OCI-M2 (cell line): ENCODE measurements at regions not wholly inside any gene's neighbourhood (a gene's known extent, or its start where the extent isn't known, plus 50 kb on each side); places are given as distances from the start of the nearest gene placed in this dataset.

Experiments
- DNase-seq: peaks from one replicate; lab custom pipeline; 2025; ENCODE audit not compliant: unreplicated experiment; lab: John Stamatoyannopoulos, UW

DNA sequence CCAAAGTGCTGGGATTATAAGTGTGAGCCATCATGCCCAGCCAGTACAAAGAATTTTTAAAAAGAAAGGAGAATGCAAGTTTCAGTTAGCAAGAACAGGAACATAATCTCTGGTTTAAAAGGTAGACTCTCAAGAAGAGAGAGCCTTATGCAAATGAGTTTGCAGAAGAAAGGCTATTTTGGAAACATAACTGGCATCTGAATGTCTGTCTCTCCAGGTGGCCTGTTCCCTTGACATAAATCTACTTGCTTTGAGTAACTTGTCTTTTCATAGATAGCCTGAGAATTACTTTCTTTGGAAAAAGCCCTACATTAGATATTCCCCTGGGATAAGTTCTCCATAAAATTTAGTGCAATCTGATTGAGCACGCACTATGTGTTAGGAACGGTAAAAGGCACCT, 109.6 kb downstream of the ICOS start:
- DNase-seq: no peak

DNA sequence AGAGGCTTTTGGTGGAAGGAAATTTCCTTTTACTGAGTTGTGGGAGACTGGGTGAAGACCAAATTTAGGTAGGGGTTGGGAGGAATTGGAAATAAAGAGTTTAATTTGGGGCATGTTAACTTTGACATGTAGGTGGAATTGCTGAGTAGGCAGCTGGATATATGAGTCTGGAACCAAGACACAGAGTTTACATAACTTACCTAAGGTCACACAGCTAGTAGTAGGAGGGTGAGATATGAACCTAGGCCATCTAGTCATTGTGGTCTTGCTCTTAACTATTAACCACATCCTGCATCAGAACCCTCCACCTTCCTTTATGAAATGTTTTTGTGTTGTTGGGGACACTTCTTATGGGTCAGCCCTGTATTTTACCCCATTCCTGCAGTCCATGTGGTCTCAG, 113.1 kb downstream of the ICOS start:
- no peak for DNase-seq

DNA sequence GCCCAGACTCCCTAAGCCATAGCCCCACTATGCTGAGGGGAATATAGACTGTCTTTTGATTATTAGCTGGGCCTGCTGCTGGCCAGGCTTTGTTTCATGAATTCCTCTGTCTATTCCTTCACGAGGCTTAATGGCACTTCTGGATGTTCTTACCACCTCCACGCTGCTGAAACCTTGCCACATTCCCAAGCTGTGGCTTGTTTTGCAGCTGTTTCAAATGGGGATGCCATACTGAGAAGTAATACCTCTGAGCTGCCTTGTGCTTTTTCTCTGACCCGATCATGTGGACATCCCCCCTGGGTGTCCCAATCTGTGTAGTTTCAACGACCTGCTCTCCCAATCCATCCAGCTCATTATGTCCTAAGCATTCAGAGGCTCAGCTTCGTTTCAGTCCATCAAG, 114.1 kb downstream of the ICOS start:
- no peak for DNase-seq

DNA sequence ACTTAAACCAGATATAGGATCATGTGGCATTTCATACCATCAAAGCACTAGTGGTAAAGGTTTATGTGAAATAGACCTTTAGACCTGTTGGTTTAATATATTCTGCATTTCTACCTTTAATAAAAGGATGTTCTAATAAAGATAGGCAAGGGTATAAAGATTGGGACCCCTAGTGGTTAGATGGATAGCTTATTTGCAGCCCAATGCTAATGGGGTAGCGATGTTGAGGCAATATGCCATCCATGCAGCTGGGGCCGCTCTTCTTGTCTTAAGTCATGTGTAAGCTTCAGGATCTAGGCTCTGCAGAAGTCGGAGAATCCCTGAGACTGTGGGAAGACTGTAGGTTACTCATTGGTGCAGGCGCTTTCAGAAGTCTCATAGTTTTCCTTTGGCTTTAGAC, 114.9 kb downstream of the ICOS start:
- DNase-seq: no peak

DNA sequence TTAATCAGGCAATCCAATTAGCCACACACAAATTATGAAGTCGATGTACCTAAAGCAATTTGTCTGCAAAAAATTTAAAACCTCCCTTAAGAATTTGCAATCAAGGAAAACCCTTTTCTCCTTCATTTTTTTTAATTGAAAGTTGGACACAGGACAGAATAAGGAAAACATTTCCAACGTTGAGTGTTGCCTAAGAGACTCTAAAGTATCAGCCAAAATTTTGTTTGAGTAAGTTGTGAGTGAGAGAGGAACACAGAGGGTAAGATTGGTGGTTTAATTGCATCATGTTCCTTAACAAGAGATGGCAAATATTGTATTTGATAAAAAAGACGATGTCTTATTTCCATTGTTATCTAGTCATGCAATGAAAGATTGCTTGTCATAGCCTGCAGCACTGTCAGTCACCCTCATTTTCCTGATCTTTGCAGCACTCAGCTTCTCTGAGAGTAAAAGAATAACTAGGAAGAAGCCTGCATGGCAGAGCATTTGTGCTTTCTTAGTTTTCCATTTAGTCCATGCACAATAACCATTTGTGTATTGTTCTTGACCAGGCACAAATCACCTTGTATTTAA, 115.5 kb downstream of the ICOS start:
- DNase-seq: no peak

DNA sequence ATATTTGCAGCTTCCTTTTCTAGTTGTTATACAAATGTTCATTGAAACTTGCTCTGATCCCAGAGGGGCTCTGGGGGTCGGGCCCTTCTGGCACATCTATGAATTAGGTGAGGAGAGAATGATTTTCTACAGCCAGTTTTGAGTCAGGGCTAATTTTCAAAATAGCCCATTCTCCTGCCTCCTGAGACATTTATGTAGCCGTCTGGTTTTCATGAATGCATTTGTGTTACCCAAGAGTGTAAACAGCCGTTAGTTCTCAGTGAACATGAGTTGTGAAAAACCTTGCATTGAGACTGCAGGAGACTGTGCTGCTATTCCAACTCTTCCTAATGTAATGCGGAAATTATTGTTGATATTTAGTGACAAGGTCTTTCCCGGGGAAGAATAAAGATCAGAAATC, 122.5 kb downstream of the ICOS start:
- DNase-seq: no peak

DNA sequence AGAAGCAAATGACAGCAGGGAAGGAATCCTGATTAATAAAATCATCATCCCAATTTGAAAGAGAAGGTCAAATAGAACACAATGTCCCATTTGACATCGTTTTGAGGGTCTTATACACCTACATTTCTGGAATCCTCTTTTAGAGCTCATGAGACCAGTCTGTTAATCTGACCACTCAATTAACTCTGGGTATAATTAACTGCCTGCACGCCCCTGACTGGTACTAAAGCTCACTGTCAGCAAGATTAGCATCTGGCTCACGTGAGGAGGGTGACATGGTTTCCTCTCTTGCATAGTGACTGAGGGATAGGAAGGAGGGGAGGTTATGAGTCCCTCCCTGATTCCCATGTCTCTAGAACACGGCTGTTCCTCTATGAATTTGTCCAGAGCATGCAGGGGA, 124.3 kb downstream of the ICOS start:
- DNase-seq: no peak

DNA sequence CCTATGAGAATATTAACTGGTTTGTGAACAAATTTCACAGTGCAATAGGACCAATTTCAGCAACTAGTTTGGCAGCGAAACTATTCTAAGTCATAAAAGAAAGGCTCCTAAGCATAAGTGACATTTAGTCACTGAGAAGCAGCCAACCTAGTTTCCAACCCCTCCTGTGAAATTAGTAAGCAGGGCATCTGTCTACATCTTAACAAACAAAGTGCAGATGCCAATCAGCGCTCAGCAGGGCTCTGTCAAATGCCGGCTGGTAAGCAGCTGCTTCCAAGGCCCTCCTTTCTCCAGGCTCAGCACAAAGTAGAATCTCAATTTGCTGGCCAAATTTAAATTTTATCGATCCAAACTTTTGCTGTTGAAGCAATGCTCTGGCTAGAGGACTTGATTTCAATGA, 124.7 kb downstream of the ICOS start:
- no peak for DNase-seq

DNA sequence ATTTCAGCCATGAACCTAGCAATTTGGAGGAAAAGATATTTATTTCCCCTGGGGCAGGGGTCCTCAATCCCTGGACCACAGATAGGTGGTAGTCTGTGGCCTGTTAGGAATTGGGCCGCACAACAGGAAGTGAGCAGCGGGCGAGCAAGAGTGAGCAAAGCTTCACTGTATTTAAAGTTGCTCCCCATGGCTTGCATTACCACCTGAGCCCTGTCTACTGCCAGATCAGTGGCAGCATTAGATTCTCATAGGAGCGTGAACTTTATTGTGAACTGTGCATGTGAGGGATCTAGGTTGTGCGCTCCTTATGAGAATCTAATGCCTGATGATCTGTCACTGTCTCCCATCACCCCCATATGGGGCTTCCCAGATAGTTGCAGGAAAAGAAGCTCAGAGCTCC, 127.6 kb downstream of the ICOS start:
- no peak for DNase-seq

DNA sequence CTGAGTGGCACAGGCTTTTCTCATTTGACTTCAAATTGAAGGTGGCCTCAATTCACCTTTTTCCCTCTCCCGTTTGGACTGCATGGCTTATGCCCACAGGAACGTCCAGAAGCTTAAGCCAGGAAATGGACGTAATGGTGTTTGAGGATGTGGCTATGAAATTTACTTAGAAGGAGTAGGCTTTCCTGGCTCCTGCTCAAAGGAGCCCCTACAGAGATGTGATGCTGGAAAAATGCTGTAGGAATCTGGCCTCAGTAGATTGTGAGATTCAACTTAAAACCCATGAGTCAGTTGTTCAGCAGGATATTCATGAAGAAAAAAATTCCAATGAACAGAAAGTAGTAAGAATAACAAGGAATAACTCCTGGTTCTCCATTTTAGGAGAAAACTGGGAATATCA, 129.0 kb downstream of the ICOS start:
- DNase-seq: no peak

DNA sequence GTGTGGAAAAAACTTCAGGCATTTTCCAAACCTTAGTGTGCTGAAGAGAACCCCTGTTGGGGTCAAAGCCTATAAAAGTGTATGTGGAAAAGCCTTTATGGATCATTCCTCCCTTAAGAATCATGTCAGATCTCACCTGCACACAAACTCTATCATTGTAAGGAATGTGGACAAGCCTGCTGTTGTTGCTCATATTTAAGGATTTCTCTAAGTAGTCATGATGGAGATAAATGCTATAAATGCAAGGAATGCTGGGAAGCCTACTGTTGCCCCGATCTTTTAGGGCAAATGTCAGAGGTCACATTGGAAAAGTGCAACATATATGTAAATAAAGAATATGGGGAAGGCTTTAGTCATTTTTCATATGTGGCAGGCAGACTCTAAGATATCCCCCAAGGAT, 129.5 kb downstream of the ICOS start:
- DNase-seq: no peak

DNA sequence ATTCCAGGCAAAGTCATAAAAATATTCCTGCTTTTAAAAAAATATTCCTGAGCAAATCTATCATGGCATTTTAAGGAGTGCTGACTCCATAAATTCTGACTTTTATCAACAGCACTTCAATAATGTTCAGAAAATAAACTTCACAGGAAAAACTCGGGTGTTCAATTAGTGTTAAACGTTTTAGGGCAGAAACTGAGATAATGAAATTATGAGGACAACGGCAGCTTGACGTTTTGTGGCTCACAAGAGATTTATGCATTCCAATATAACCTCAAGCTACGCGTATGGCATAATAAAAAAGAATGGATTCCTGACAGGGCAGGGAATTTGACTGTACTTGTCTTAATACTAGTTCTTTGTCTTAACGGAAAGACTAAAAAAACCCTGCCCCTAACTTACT, 133.2 kb downstream of the ICOS start:
- no peak for DNase-seq

DNA sequence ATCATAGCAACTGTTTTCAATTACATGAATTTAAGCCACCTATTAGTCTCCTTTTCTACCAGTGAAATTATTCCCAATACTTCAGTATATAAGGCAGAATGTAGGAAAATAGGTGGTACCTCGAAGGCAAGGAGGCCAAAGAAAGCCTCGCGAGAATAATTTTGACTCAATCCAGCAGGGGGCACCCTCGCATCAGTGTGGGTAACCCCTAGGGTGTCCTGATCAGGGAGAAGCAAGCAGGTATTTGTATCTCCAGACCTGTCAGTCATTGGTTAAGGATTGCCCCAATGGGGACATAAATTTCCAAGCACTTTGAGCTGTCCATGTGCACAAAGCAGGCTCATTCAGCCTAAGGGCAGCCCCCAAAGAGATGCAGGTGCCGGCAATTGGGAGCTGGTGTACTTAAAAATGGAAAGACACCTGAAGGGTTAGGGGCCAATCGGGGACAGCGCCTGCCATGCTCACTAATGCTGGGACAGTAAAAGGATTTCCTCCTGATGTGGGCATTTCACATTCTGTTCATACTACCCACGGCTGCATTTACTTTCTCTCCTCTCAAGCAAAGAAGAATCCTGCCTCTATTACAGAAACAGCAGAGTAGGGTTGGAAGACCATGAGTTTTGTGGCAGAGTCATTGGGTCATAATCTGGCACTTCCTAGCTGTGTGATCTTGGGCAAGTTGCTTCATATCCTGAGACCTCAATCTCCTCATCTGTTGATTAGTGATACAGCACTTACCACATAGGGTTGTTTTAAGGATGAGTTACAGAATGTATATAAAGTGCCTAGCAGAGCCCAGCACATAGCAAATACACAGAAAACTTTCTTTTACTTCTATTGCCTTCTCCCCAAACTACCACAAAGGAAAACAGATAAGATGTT, 136.1 kb downstream of the ICOS start:
- DNase-seq: no peak

DNA sequence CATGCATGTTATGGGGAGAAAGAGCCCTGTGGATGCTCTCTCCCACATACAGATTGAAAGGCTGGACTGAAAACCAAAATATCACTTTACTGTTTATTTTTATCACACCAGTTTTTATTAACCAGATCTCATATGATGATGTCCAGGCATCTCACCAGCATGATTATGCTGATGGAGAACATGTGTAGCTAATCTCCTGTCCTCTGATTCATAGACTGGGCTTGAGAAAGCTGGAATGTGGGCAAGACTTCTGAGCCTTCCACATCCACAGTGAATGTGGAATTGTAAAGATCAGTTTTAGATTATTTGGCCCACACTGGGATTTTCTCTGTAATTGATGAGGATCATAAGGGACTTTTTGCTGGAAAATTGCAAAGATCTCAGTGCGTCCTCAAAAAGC, 137.9 kb downstream of the ICOS start:
- no peak for DNase-seq

DNA sequence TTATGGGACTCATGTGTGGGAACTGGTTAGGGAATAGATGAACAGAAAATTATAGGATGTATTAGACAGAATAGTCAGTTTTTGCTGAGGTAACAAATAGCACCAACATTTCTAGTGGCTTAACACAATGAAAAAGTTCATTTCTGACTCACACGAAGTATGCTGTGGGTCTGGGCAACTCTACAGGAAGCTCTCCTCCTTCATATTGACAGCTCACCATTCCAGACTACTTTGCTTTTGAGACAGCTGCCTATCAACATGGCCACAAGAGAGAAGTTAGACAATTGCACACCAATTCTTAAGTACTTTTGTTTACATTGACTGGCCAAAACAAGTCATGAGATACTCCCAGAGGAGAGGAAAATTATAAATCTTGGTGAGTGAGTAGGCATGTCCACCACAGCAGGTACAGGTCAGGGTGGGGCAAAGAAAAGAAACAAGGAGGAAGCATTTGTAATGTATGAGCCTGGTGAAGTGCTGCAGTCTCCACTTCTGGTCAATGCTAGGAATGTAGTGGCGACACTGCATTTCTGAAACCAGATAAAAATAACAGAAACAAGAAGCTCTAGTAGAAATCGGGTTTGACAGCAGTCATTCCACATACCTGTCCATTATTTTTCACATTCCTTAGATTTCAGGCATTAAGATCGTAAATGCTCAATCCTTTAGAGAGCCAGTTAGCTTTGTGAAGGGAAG, 141.6 kb downstream of the ICOS start:
- no peak for DNase-seq

DNA sequence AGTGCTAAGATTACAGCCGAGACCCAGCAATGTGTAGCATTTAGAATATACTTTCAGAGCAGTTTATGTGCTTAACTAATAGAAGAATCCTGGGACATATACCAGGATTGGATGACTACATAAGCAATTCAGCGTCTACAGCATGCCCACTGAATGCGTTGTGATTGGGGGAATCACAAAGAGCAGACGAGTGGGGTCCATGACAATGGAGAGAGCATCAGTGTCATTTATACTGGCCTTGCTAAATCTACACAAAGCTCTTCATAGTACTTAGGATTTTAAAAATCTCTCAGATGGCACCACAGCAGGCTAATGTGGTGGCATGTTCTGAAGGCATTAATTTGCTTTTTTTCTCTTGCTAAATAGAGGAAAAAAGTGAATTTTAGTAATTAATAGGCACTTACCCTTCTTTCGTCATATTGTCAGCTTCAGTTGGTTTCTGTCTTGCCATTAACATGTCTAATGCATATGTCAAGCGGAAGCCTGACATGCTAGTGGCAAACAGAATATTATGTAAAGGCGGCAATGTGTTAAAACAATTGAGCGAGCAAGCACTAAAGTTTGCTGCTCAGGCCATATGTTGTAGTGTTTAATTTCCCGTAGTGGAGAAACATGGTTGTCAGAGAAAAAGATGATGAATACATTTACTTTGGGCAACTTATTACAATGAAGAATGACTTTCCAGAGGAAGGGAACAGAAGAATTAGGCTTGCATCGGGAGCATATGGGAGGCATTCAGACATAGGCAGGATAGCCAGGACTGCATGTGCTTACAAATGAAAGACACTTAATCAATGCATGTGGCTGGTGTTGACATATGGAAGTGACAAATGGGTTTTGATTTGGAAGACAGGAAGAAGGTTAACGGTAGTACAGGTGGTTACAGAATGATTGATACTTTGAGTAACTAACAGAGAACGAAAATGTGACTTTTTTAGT, 145.2 kb downstream of the ICOS start:
- no peak for DNase-seq

DNA sequence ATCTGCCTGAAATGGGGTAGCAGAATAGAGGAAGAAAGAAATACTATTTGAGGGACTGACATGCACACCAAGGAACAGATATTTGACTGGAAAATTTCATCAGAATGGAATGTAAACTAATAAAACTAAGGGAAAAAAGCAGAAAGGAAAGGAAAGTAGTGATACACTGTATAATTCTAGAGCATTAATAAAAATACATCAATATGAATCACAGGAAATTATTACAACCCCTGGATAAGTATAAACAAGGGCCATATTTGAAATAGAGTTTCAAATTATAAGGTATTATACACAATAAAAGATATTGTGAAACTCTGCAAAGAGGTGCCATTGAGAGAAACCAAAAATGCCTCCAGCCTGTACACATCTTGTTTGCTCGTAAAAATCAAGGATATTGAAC, 149.6 kb downstream of the ICOS start:
- no peak for DNase-seq

DNA sequence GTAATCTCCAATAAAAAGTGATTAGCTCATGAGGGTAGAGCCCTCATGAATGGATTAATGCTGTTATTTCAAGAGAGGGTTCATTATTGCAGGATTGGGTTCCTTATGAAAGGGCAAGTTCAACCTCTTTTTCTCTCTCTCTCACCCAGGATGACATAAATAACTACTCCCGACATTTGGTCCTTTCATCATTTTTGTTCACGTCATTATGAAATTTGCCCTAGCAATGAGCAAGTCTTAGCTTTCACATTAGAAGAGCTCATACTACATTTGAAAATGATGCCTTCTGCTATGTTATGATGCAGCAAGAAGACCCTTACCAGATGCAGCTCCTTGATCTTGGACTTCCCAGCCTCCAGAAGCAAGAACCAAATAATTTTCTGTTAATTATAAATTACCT, 152.5 kb downstream of the ICOS start:
- no peak for DNase-seq

DNA sequence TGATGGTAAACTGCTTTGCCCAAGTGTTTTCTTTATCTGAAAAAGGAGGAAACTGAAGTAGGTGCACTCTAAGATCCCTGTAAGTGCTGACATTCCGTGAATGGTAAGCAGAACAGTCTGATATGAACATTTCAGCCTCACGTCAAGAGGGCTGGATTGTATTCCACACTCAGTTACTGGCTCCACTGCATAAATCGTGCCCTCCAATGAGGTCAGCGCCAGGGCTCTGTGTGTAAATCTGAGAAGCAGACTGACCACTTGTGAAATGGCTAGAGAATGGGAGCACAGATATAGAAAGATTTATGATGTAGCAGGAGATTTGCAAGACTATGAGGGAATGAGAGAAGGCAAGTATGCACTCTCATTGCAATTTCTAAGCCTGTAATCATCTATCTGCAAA, 153.0 kb downstream of the ICOS start:
- no peak for DNase-seq

DNA sequence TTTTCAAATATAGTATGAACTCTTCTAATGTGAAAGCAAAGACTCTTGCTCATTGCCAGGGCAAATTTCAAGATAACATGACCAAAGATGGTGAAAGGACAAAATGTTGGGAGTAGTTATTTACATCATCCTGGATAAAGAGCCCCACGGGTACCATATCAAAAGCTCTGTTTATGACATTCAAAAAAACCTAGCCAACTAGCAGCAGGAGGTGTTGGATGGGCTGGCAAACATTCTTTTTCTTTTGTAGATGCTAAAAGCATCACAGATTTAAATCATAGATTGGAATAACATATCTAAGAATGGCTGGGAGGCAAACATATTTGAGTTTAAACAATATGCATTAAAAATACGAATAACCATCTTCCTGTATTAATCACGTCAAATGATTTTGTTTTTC, 153.5 kb downstream of the ICOS start:
- no peak for DNase-seq

DNA sequence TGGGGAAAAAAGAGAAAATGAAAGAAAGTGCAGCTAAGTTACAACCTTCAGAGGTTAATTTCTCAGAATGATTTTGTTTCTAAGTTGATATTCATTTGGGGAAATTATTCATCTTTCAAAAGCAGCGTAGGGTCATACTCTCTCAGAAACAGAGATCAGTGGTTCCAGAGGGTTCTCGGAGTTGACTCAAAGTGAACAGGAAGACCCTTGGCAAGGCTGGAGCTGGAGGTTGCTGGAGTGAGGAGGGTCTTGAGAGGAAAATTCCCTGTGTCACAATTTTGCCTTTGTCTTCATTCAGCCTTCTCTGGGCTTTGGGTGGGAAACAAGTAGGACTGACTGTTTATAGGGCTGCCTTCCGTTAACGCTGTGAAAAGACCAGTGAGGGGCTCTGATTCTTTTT, 168.2 kb downstream of the ICOS start:
- DNase-seq: no peak
